Stimulated activated naive B cell treated with anti-CD40 and anti-IgM and Interleukin-4, amounts not matched to agents 10 μg/mL and 1 μg/mL and 100 μg/mL, for 72 hours (primary cell): ENCODE measurements at regions not wholly inside any gene's neighbourhood (a gene's known extent, or its start where the extent isn't known, plus 50 kb on each side); places are given as distances from the start of the nearest gene placed in this dataset.
"Not testable (repeated sequence)": the region's sequence is repeated elsewhere in the genome, so short reads cannot be mapped to it uniquely, and the experiment has no call there.

Source experiments
- ATAC-seq, 2 donors: fragments of 150-1000 bp; cut with Tn5 transposase; replicated peaks; 2 replicates each; pipeline ENCODE4 v1.10.0; 2021; ENCODE audit warnings: moderate library complexity in 1 of 2
- DNase-seq: peaks from one replicate; pipeline ENCODE4 v3.0.0; 2021
- H3K27ac Mint-ChIP-seq: one replicate; pipeline ENCODE4 v1.8.0; 2022; ENCODE audit warnings: mild to moderate bottlenecking, mixed read lengths
- H3K27me3 Mint-ChIP-seq, 2 donors: one replicate each; pipeline ENCODE4 v1.8.0; 2022; ENCODE audit warnings: mixed read lengths in 2 of 2
- H3K36me3 Mint-ChIP-seq, 2 donors: one replicate each; pipeline ENCODE4 v1.8.0; 2022; ENCODE audit warnings: mixed read lengths in 2 of 2, mild to moderate bottlenecking in 1 of 2
- H3K4me1 Mint-ChIP-seq, 2 donors: one replicate each; pipeline ENCODE4 v1.8.0; 2022; ENCODE audit warnings: mixed read lengths in 2 of 2, mild to moderate bottlenecking in 1 of 2
- H3K4me3 Mint-ChIP-seq, 2 donors: one replicate each; pipeline ENCODE4 v1.8.0; 2022; ENCODE audit warnings: mild to moderate bottlenecking in 2 of 2, mixed read lengths in 2 of 2, moderate library complexity in 1 of 2
- H3K9me3 Mint-ChIP-seq, 2 donors: one replicate each; pipeline ENCODE4 v1.8.0; 2022; ENCODE audit warnings: mixed read lengths in 2 of 2, mild to moderate bottlenecking in 1 of 2

- DNase-seq (no peak), ATAC-seq (no peak)
- Mint-ChIP-seq H3K36me3 (no peaks in the 10 kb centered on the region), H3K4me3 (no peak overlapping the region), H3K4me1 (no peaks in the 10 kb centered on the region), H3K27ac (no peak overlapping the region), H3K27me3 (no peaks in the 10 kb centered on the region), H3K9me3 (peaks cover 5 to 7% of the 10 kb centered on the region in 2 donors)
These were observed 437.5 kb downstream of the IGSF11 start for GRCh38 chr3:118597184-118597583.

GRCh38 chr3:118607915-118608820 lies 426.5 kb downstream of the IGSF11 start:
- Mint-ChIP-seq H3K4me1 (no peaks in the 10 kb centered on the region), H3K27ac (no peak overlapping the region), H3K4me3 (no peak overlapping the region), H3K27me3 (no peaks in the 10 kb centered on the region), H3K9me3 (peaks cover 14 to 18% of the 10 kb centered on the region in 2 donors), H3K36me3 (no peaks in the 10 kb centered on the region)
- ATAC-seq (no peak), DNase-seq (no peak)

- Mint-ChIP-seq H3K4me3 (no peak overlapping the region), H3K36me3 (no peaks in the 10 kb centered on the region), H3K9me3 (peaks cover 0 to 2% of the 10 kb centered on the region in 2 donors), H3K4me1 (no peaks in the 10 kb centered on the region), H3K27ac (no peak overlapping the region), H3K27me3 (no peaks in the 10 kb centered on the region)
- DNase-seq, result no peak
- no peak for ATAC-seq
These were observed 416.2 kb downstream of the IGSF11 start for GRCh38 chr3:118618247-118619040.

DNA sequence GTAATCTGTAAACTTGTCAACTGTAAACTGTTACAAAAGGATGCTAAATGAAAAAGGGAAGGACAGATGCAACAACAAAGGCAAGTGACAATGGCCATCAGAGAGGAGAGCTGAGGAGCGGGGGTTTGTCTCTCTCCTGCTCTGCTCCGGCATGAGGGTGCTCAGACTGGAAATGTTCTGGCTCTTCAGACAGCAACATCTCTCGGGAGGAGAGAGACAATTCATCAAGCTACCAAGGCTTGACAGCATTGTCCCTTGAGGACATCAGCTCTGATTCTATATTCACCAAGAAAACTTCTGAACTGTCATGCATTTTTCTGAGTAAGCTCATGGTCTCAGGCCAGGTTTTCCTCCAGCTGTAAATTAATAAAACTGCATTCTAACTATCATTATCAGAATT lies 408.2 kb downstream of the IGSF11 start:
- Mint-ChIP-seq H3K4me1 (no peaks in the 10 kb centered on the region), H3K9me3 (peaks cover 3 to 4% of the 10 kb centered on the region in 2 donors), H3K27me3 (peaks cover 0 to 5% of the 10 kb centered on the region in 2 donors), H3K4me3 (no peak overlapping the region), H3K27ac (no peak overlapping the region), H3K36me3 (no peaks in the 10 kb centered on the region)
- ATAC-seq (no peak), DNase-seq (no peak)

- H3K27me3 Mint-ChIP-seq, result peaks cover 0 to 5% of the 10 kb centered on the region in 2 donors
- H3K9me3 Mint-ChIP-seq, result peaks cover 0 to 4% of the 10 kb centered on the region in 2 donors
- ATAC-seq (peak; percentile 71 to 81), DNase-seq (peak; percentile 2)
- no peaks in the 10 kb centered on the region for H3K4me1 Mint-ChIP-seq
- no peaks in the 10 kb centered on the region for H3K36me3 Mint-ChIP-seq
- H3K27ac Mint-ChIP-seq, result no peak overlapping the region
- no peak overlapping the region for H3K4me3 Mint-ChIP-seq
These were observed 405.8 kb downstream of the IGSF11 start for GRCh38 chr3:118628704-118629341.

- Mint-ChIP-seq H3K4me1 (no peaks in the 10 kb centered on the region), H3K27ac (no peak overlapping the region), H3K36me3 (no peaks in the 10 kb centered on the region), H3K4me3 (no peak overlapping the region), H3K9me3 (no peaks in the 10 kb centered on the region), H3K27me3 (peaks cover 0 to 5% of the 10 kb centered on the region in 2 donors)
- no peak for ATAC-seq
- DNase-seq, result no peak
These were observed 404.8 kb downstream of the IGSF11 start for GRCh38 chr3:118629821-118630220.

DNA sequence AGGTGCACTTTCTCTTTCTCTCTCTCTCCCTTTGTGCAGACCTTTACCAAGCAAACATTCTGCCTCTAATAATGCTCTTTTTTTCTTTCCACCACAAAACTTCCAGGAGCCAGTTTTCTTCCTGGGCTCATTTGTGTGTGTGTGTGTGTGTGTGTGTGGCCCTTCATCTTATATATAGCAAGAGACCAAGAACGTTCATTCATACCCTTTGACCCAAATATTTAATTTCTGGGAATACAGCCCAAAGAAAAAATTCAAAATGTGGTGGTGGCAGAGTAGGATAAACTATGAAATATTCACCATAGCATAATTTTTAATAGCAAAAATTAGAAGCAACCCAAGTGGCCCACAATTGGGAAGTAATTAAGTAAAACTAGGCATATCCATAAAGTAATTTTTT lies 398.9 kb downstream of the IGSF11 start:
- H3K36me3 Mint-ChIP-seq, result no peaks in the 10 kb centered on the region
- no peaks in the 10 kb centered on the region for H3K4me1 Mint-ChIP-seq
- no peaks in the 10 kb centered on the region for H3K9me3 Mint-ChIP-seq
- no peak overlapping the region for H3K27ac Mint-ChIP-seq
- H3K4me3 Mint-ChIP-seq, result no peak overlapping the region
- H3K27me3 Mint-ChIP-seq, result no peaks in the 10 kb centered on the region
- no peak for DNase-seq
- no peak for ATAC-seq

DNA sequence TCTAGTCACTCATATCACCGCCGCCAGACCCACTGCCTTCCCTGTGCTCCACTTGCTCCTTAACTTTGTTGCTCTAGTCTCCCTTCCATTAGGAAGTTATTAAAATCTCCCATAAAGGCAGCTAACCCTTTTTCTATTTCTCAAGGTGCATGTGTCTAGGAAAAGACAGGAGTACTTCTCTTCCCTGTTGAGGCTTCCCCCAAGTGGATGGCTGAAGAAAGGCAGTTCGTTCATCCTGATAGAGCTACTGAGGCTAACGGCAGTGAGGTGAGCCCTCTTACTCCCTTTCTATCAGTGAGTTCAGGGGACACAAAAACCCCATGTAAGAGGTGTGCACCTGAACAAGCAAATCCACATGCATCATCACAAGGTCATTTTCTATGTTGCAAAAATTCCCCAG lies 397.8 kb downstream of the IGSF11 start:
- ATAC-seq (no peak), DNase-seq (no peak)
- Mint-ChIP-seq H3K4me1 (no peaks in the 10 kb centered on the region), H3K27me3 (no peaks in the 10 kb centered on the region), H3K36me3 (no peaks in the 10 kb centered on the region), H3K4me3 (no peak overlapping the region), H3K27ac (no peak overlapping the region), H3K9me3 (no peaks in the 10 kb centered on the region)

DNA sequence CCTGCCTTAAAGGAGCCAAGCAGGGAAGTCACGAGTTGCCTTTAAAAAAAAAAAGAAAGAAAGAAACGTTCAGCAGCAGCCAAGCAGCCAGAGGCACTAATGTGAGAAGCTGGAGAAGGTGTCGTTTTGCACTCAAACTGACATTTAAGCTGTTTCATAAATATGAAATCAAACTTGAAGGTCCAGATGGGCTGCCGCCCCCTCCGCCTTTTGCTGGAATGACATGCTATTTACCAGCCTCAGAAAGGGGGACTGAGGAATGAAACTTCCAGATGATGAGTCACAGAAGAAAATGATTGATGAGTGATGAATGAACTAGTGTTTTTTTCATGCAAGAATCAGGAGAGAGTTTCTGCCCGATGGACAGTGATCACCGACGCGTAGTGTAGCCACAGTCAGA lies 396.8 kb downstream of the IGSF11 start:
- Mint-ChIP-seq H3K4me3 (no peak overlapping the region), H3K27ac (no peak overlapping the region), H3K27me3 (no peaks in the 10 kb centered on the region), H3K36me3 (no peaks in the 10 kb centered on the region), H3K4me1 (no peaks in the 10 kb centered on the region), H3K9me3 (no peaks in the 10 kb centered on the region)
- ATAC-seq (no peak), DNase-seq (no peak)

DNA sequence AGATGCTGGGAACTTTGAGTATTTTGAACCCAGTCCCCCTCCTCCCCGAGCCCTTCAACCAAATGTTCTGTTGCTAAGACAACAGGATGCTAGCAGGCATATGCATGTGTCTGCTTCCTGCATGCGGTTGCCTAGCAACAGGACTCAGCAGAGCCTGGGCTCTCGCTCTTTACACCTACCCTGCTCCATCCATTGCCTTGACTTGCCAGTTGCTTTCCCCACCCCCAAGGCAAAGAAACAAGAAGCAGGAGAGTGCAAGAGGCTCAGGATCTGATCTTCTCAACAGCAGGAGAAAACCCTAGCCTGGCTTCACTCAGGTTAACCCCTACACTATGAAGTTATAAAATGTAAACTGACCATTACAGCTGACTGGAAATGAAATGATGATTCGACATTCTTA lies 393.0 kb downstream of the IGSF11 start:
- H3K27ac Mint-ChIP-seq, result no peak overlapping the region
- no peak for DNase-seq
- ATAC-seq, result no peak

GRCh38 chr3:118671192-118671591 lies 363.5 kb downstream of the IGSF11 start:
- Mint-ChIP-seq H3K4me1 (no peaks in the 10 kb centered on the region), H3K27ac (no peak overlapping the region), H3K27me3 (no peaks in the 10 kb centered on the region), H3K4me3 (no peak overlapping the region), H3K36me3 (no peaks in the 10 kb centered on the region), H3K9me3 (no peaks in the 10 kb centered on the region)
- DNase-seq (no peak), ATAC-seq (no peak)

More for the DNA sequence above, 393.0 kb downstream of the IGSF11 start:
- Mint-ChIP-seq H3K36me3 (no peaks in the 10 kb centered on the region), H3K4me1 (no peaks in the 10 kb centered on the region), H3K27me3 (no peaks in the 10 kb centered on the region), H3K9me3 (no peaks in the 10 kb centered on the region), H3K4me3 (no peak overlapping the region)

- ATAC-seq (no peak), DNase-seq (no peak)
- Mint-ChIP-seq H3K4me1 (no peaks in the 10 kb centered on the region), H3K36me3 (no peaks in the 10 kb centered on the region), H3K4me3 (no peak overlapping the region), H3K27me3 (no peaks in the 10 kb centered on the region), H3K27ac (no peak overlapping the region), H3K9me3 (no peaks in the 10 kb centered on the region)
These were observed 359.3 kb downstream of the IGSF11 start for GRCh38 chr3:118675305-118675704.

DNA sequence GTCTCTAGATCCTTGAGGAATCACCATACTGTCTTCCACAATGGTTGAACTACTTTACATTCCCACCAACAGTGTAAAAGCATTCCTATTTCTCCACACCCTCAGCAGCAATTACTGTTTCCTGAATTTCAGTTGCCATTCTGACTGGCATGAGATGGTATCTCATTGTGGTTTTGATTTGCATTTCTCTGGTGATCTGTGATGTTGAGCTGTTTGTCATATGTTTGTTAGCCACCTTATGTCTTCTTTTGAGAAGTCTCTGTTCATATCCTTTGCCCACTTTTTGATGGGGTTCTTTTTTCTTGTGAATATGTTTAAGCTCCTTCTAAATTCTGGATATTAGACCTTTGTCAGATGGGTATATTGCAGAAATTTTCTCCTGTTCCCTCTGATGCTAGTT lies 356.0 kb downstream of the IGSF11 start:
- H3K4me1 Mint-ChIP-seq, H3K36me3 Mint-ChIP-seq, ATAC-seq: not testable (repeated sequence)

GRCh38 chr3:118682921-118683320 lies 351.7 kb downstream of the IGSF11 start:
- ATAC-seq (no peak), DNase-seq (no peak)
- no peaks in the 10 kb centered on the region for H3K4me1 Mint-ChIP-seq
- no peaks in the 10 kb centered on the region for H3K27me3 Mint-ChIP-seq
- H3K9me3 Mint-ChIP-seq, result peaks cover 0 to 8% of the 10 kb centered on the region in 2 donors
- no peak overlapping the region for H3K27ac Mint-ChIP-seq
- no peak overlapping the region for H3K4me3 Mint-ChIP-seq
- H3K36me3 Mint-ChIP-seq, result no peaks in the 10 kb centered on the region

More for the DNA sequence above, 356.0 kb downstream of the IGSF11 start:
- H3K9me3 Mint-ChIP-seq, H3K4me3 Mint-ChIP-seq, H3K27me3 Mint-ChIP-seq, H3K27ac Mint-ChIP-seq, DNase-seq: not testable (repeated sequence)
